ENCODE measurements at regions not wholly inside any gene's neighbourhood (a gene's known extent, or its start where the extent isn't known, plus 50 kb on each side); places are given as distances from the start of the nearest gene placed in this dataset.

- no peak for TF ChIP-seq CTCF (IDR thresholded peaks at IDR 0.05; ENCODE audit: control insufficient read depth, insufficient read depth, low read depth, low read length, missing control alignments)
- no peak overlapping the region for H3K4me3 ChIP-seq (ENCODE audit: control insufficient read depth, low read depth, low read length)
- no peak for DNase-seq (ENCODE audit: low read depth)
These were observed 376.5 kb upstream of the MAN1A1 start for GRCh38 chr6:119726086-119726485.

- peak; percentile 43 for TF ChIP-seq CTCF (IDR thresholded peaks at IDR 0.05; ENCODE audit: control insufficient read depth, insufficient read depth, low read depth, low read length, missing control alignments)
- DNase-seq (ENCODE audit: low read depth) = no peak
- no peak overlapping the region for H3K4me3 ChIP-seq (ENCODE audit: control insufficient read depth, low read depth, low read length)
These were observed 370.6 kb upstream of the MAN1A1 start for GRCh38 chr6:119720160-119720559.

GRCh38 chr6:119717942-119718341, 368.4 kb upstream of the MAN1A1 start:
- no peak overlapping the region for H3K4me3 ChIP-seq (ENCODE audit: control insufficient read depth, low read depth, low read length)
- no peak for DNase-seq (ENCODE audit: low read depth)
- TF ChIP-seq CTCF (IDR thresholded peaks at IDR 0.05; ENCODE audit: control insufficient read depth, insufficient read depth, low read depth, low read length, missing control alignments) = no peak

GRCh38 chr6:119716668-119717270, 367.2 kb upstream of the MAN1A1 start:
- DNase-seq (ENCODE audit: low read depth) = no peak
- no peak for TF ChIP-seq CTCF (IDR thresholded peaks at IDR 0.05; ENCODE audit: control insufficient read depth, insufficient read depth, low read depth, low read length, missing control alignments)
- H3K4me3 ChIP-seq (ENCODE audit: control insufficient read depth, low read depth, low read length) = no peak overlapping the region

- no peak for DNase-seq (ENCODE audit: low read depth)
- TF ChIP-seq CTCF (IDR thresholded peaks at IDR 0.05; ENCODE audit: control insufficient read depth, insufficient read depth, low read depth, low read length, missing control alignments) = no peak
- no peak overlapping the region for H3K4me3 ChIP-seq (ENCODE audit: control insufficient read depth, low read depth, low read length)
These were observed 364.3 kb upstream of the MAN1A1 start for GRCh38 chr6:119713903-119714302.

- TF ChIP-seq CTCF (IDR thresholded peaks at IDR 0.05; ENCODE audit: control insufficient read depth, insufficient read depth, low read depth, low read length, missing control alignments) = no peak
- no peak for DNase-seq (ENCODE audit: low read depth)
- H3K4me3 ChIP-seq (ENCODE audit: control insufficient read depth, low read depth, low read length) = no peak overlapping the region
These were observed 337.1 kb upstream of the MAN1A1 start for GRCh38 chr6:119686644-119687043.

- no peak overlapping the region for H3K4me3 ChIP-seq (ENCODE audit: control insufficient read depth, low read depth, low read length)
- no peak for TF ChIP-seq CTCF (IDR thresholded peaks at IDR 0.05; ENCODE audit: control insufficient read depth, insufficient read depth, low read depth, low read length, missing control alignments)
- no peak for DNase-seq (ENCODE audit: low read depth)
These were observed 336.7 kb upstream of the MAN1A1 start for GRCh38 chr6:119686240-119686639.
